Breast epithelium (tissue), 4 donors: ENCODE measurements at regions not wholly inside any gene's neighbourhood (a gene's known extent, or its start where the extent isn't known, plus 50 kb on each side); places are given as distances from the start of the nearest gene placed in this dataset.
"Not testable (repeated sequence)": the region's sequence is repeated elsewhere in the genome, so short reads cannot be mapped to it uniquely, and the experiment has no call there.

Experiments
- DNase-seq, 2 donors: peaks; one replicate each; pipeline ENCODE4 v3.0.0-alpha.2; 2019; ENCODE audit warnings: low spot score in 2 of 2
- H3K27ac ChIP-seq, 2 donors: fragments of 200-600 bp; sonication (generic) in 1 of 2; one replicate each; pipeline ENCODE4 v1.5.1; 2016 to 2019; ENCODE audit warnings: mild to moderate bottlenecking in 1 of 2
- H3K27me3 ChIP-seq, 2 donors: fragments of 200-600 bp; sonication (generic) in 1 of 2; one replicate each; pipeline versions ENCODE4 v1.5.1 to v1.6.0; 2017 to 2019; ENCODE audit warnings: control low read depth in 1 of 2, mild to moderate bottlenecking in 1 of 2
- H3K36me3 ChIP-seq: fragments of 200-600 bp; one replicate; pipeline ENCODE4 v1.5.1; 2019
- H3K4me1 ChIP-seq, 2 donors: fragments of 200-600 bp; sonication (generic); one replicate each; pipeline ENCODE4 v1.5.1; 2016 to 2019; ENCODE audit warnings: control low read depth in 1 of 2
- H3K4me3 ChIP-seq, 3 donors: fragments of 200-600 bp; sonication (generic); 1 replicate in 2 of 3; 2 replicates in 1 of 3; pipeline ENCODE4 v1.5.1; 2016 to 2019; ENCODE audit warnings: mild to moderate bottlenecking in 3 of 3, moderate library complexity in 2 of 3
- H3K9me3 ChIP-seq, 2 donors: fragments of 200-600 bp; sonication (generic) in 1 of 2; one replicate each; pipeline ENCODE4 v1.5.1; 2016 to 2019; ENCODE audit warnings: control low read depth in 1 of 2
- POLR2A ChIP-seq: fragments of 450-650 bp; IDR thresholded peaks from one replicate; pipeline ENCODE4 v1.6.1; 2016; ENCODE audit warnings: antibody characterized with exemption, mild to moderate bottlenecking, moderate library complexity
- POLR2AphosphoS5 ChIP-seq, 3 donors: sonication (generic); formaldehyde crosslinking; IDR thresholded peaks; one replicate each; pipeline ENCODE4 v1.6.1; 2017; ENCODE audit warnings: antibody characterized with exemption in 3 of 3
- intact Hi-C: fragments of 100-400 bp; cut with DNase I; formaldehyde crosslinking; loops from one replicate; pipeline ENCODE4 v1.15.1; 2023; ENCODE audit warnings: low total_unique reads
- TF ChIP-seq, protein P1 (sequence below), 3 donors: fragments of 450-650 bp; IDR thresholded peaks; one replicate each; pipeline ENCODE4 v1.5.1; 2016 to 2017; ENCODE audit warnings: antibody characterized with exemption in 3 of 3, mild to moderate bottlenecking in 3 of 3, moderate library complexity in 3 of 3

DNA sequence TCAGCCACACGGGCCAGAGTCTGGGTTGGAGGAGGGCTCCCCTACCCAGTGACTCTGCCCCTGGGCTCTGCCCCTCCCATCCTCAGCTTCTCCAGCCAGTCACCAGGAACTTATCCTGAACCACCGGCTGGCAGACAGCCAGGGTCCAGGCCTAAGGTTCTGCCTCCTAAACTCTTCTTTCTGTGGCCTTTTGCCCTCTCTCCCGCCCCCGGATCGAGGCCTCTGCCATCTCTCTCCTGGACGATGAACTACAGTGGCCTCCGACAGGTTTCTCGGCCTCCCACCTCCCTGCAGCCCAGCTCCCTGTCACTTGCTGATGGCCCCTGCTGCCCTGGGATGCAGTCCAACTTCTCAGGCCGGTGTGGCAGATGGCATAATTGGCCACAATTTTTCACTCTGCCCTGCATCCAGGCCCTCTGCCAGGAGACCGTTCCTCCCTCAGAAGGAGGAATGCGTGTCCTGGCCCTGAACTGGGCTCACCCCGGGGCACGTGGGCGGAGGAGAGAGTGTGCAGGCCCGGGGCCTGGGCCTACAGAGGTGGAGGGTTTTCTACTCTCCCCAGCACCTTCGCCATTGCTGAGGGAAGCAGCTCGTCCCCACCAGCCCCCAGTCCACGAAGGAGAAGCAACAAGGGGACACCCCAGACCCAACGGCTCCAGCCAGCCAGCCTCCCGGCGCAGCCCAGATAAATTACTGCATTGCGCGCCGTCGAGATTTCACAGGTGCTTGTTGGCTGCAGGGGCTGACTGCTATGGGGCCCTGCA lies 81.9 kb upstream of the LRPAP1 start:
- Histone ChIP-seq H3K9me3 (no peaks in the 10 kb centered on the region), H3K36me3 (no peaks in the 10 kb centered on the region), H3K4me1 (peaks cover 0 to 6% of the 10 kb centered on the region in 2 donors), H3K4me3 (no peak overlapping the region), H3K27ac (no peak overlapping the region), H3K27me3 (no peaks in the 10 kb centered on the region)
- intact Hi-C loops = no loop called here
- DNase-seq = peak in 1 of 2 donors; percentile 31
- TF ChIP-seq POLR2A (no peak), POLR2AphosphoS5 (IDR thresholded peaks at IDR 0.05) (no peak)
- TF ChIP-seq, protein P1, sequence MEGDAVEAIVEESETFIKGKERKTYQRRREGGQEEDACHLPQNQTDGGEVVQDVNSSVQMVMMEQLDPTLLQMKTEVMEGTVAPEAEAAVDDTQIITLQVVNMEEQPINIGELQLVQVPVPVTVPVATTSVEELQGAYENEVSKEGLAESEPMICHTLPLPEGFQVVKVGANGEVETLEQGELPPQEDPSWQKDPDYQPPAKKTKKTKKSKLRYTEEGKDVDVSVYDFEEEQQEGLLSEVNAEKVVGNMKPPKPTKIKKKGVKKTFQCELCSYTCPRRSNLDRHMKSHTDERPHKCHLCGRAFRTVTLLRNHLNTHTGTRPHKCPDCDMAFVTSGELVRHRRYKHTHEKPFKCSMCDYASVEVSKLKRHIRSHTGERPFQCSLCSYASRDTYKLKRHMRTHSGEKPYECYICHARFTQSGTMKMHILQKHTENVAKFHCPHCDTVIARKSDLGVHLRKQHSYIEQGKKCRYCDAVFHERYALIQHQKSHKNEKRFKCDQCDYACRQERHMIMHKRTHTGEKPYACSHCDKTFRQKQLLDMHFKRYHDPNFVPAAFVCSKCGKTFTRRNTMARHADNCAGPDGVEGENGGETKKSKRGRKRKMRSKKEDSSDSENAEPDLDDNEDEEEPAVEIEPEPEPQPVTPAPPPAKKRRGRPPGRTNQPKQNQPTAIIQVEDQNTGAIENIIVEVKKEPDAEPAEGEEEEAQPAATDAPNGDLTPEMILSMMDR (IDR thresholded peaks at IDR 0.05) = no peak

DNA sequence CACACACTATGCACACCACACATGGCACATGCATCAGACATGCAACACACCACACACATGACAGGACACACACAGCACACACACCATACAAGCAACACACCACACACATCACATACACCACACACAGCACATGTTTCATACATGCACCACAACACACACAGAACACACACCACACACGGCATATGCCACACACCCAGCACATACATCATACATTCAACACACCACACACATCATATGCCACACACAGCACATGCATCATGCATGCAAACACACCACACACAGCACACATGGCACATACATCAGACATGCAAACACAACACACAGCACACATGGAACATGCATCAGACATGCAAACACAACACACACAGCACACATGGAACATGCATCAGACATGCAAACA lies 80.7 kb upstream of the LRPAP1 start:
- DNase-seq = no peak
- intact Hi-C loops = no loop called here

DNA sequence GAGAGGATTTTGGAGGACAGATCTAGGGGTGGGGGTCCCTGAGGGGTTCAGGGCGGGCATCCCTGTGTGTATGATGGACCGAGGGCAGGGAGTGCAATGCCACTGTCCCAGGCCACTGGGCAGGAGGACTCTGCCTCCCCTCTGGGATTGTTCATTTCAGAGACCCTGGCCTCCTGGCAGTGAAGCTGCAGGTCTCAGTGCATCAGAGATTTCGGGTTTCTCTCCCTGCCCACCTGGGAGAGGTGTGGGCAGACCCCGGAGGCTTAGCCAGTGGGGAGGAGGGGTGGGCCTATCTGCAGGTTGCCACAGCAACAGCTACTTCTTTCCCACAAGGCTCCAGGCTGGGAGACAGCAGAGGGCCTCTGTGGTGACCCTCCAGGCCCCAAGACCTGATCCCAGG lies 80.1 kb upstream of the LRPAP1 start:
- TF ChIP-seq POLR2AphosphoS5 (IDR thresholded peaks at IDR 0.05) (no peak), POLR2A (no peak)
- TF ChIP-seq, protein P1 (IDR thresholded peaks at IDR 0.05) = no peak
- no peaks in the 10 kb centered on the region for H3K9me3 ChIP-seq
- no peak overlapping the region for H3K27ac ChIP-seq
- H3K27me3 ChIP-seq = no peaks in the 10 kb centered on the region
- no peaks in the 10 kb centered on the region for H3K36me3 ChIP-seq
- H3K4me3 ChIP-seq = no peak overlapping the region
- intact Hi-C loops = no loop called here
- peaks cover 0 to 6% of the 10 kb centered on the region in 2 donors for H3K4me1 ChIP-seq
- DNase-seq = no peak

More for the DNA sequence above, 80.7 kb upstream of the LRPAP1 start:
- Histone ChIP-seq H3K4me3 (no peak overlapping the region), H3K27ac (no peak overlapping the region), H3K27me3 (no peaks in the 10 kb centered on the region), H3K9me3 (no peaks in the 10 kb centered on the region), H3K4me1 (peaks cover 0 to 6% of the 10 kb centered on the region in 2 donors), H3K36me3 (no peaks in the 10 kb centered on the region)
- TF ChIP-seq, protein P1 (IDR thresholded peaks at IDR 0.05) = no peak
- TF ChIP-seq POLR2AphosphoS5 (IDR thresholded peaks at IDR 0.05) (no peak), POLR2A (no peak)

DNA sequence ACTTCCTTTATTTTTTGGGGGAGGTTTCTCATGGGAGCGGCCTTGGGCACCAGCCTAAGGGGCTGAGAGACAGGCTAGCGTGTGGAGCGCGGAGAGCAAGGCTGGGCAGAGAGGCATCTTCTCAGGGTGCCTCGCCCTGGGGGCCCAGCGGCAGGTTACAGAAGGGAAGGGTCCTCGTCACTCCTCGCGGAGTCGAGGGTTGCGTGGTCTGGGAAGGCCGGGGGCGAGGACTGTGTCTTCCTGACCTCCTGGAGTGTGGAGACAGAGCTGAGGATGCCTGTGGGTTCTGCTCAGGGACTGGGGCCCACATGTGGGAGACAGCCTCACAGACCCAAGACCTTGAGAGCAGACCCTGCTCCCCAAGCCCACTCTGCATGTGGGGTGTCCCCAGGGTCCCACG lies 79.6 kb upstream of the LRPAP1 start:
- DNase-seq = no peak
- H3K27ac ChIP-seq = no peak overlapping the region
- TF ChIP-seq POLR2A (no peak), POLR2AphosphoS5 (IDR thresholded peaks at IDR 0.05) (no peak)
- TF ChIP-seq, protein P1 (IDR thresholded peaks at IDR 0.05) = no peak
- H3K4me1 ChIP-seq = peaks cover 0 to 6% of the 10 kb centered on the region in 2 donors
- H3K27me3 ChIP-seq = no peaks in the 10 kb centered on the region
- H3K4me3 ChIP-seq = no peak overlapping the region
- intact Hi-C loops = no loop called here
- no peaks in the 10 kb centered on the region for H3K9me3 ChIP-seq
- H3K36me3 ChIP-seq = no peaks in the 10 kb centered on the region

DNA sequence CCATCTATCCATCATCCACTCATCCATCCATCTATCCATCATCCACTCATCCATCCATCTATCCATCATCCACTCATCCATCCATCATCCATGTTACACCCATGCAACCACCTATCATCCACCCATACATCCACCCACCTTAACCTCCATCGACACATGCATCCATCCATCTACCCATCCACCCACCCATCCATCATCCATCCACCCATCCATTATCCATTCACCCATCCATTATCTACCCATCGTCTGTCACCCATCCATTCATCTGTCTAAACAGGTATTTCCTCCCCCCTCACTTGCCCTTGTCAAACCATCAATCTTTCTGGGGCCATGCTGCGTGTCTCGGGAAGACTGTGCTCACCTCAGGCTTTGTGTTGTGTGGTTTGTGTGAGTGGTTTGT lies 78.6 kb upstream of the LRPAP1 start:
- H3K4me3 ChIP-seq, intact Hi-C loops, H3K27me3 ChIP-seq, DNase-seq, H3K36me3 ChIP-seq, H3K27ac ChIP-seq, H3K9me3 ChIP-seq, H3K4me1 ChIP-seq: not testable (repeated sequence)

DNA sequence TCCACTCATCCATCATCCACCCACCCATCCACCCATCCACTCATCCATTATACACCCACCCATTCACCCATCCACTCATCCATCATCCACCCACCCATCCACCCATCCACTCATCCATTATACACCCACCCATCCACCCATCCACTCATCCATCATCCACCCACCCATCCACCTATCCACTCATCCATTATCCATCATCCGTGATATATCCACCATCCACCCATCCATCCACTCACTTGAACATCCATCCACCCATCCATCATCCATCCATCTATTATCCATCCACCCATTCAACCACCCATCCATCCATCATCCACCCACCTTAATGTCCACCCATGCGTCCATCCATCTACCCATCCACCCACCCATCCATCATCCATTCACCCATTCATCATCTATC lies 77.7 kb upstream of the LRPAP1 start:
- H3K9me3 ChIP-seq, DNase-seq, H3K4me3 ChIP-seq, H3K4me1 ChIP-seq, H3K36me3 ChIP-seq, intact Hi-C loops, H3K27me3 ChIP-seq, H3K27ac ChIP-seq: not testable (repeated sequence)
